Activated T-cell treated with anti-CD3 and anti-CD28 coated beads, Interleukin-2, amount 50 U/mL, for 48 hours (primary cell): ENCODE measurements at regions not wholly inside any gene's neighbourhood (a gene's known extent, or its start where the extent isn't known, plus 50 kb on each side); places are given as distances from the start of the nearest gene placed in this dataset.

Source experiments
- DNase-seq, 2 experiments: peaks; one replicate each; pipeline ENCODE4 v3.0.0-alpha.2; 2020

DNA sequence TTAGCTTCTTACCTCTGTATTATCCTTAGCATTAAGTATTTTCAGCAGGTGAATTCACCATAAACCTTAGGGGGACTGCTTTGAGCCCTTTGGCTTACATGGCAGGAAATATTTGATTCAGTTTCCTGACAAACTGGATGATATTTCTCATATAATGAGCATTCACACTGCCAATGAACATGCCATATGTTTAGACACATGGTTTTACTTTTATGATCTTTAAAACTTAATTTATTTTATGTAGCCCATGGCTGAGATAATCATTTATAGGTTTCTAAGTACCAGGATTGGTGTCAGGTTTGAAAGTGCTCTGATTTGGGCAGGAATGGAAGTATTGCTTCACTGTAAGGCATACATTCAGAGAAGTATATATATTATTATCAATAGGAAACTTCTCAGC lies 319.1 kb downstream of the ZPLD1 start:
- no peak for DNase-seq

DNA sequence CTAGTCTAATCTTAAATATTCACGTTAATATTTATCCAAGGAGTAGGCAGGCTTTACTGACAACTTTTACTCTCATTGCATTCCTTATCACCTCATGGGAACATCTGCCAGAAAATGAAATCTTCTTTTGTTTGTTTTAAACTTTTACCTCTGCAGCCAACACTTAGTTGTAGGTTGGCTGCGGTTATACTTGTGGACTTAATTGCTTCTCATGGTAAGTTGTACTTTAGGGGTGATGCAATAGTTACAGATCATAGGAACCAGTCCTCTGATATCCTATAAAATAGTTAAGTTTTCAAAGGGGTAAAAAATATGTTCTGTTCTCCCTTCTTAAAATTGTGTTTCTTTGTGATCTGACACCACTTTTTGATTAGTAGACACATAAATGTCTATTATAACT lies 321.9 kb downstream of the ZPLD1 start:
- no peak for DNase-seq

DNA sequence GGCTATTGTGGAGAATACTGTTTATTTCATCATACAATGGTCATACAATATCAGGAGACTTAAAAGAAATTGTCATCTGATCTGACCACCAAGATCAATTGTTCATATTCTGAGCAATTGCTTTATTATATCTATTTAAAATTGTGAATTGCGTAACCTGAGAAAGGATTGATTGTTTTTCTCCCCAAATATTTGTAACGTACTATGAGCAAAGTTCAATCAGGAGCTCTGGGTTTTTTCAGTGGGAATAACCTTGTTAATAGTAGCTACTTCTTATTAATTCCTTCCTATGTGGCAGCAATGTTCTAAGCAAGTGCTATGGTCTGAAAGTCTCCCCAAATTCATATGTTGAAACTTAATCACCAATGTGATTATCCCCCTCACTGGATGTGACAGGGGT lies 323.1 kb downstream of the ZPLD1 start:
- DNase-seq, result no peak

GRCh38 chr3:102761766-102762165 lies 327.0 kb downstream of the ZPLD1 start:
- DNase-seq, result no peak

GRCh38 chr3:102790747-102791325 lies 356.0 kb downstream of the ZPLD1 start:
- DNase-seq, result no peak

DNA sequence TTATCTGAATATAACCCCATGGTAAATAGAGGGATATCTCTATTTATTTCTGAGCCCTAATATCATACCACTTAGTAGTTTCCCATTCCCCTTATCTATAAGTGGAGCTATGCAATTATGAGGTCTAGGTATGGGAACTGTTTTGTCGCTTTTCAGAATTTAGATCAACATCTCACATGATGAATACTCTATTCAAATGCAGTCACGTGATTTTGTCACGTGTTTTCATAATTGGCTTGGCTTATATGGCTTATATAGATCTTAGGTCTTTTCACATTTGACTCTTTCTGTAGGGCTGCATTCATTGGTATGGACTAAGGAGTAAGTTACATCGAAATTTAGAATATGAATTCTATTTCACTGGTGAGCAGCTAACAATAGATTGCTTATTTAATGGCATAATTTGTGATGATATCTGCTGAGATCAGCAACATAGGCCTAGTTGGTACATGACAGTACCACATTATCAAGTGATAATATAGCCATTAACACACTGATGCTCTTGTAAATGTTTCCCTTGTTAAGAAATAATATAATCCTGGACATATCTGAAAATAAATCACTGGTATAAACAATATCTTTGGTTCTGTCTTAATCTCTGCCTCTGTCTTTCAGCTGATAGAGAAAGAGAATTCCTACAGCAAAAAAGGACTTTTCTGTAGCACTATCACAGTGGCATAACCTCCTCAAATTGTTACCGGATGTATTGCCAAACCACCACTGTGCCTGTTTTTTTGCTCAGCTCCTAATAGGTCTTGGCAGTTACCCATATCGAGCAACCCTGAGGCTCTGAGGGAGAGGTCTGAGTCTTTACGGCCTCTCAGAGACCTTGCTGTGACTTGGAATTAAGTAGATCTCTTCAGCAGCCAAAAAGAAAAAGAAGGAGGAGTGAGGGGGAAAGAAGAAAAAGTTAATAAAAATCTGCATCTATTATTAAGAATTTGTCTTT lies 357.1 kb downstream of the ZPLD1 start:
- no peak for DNase-seq

- no peak for DNase-seq
Observed at GRCh38 chr3:102796804-102797203, 362.0 kb downstream of the ZPLD1 start.

GRCh38 chr3:102802819-102803420 lies 368.1 kb downstream of the ZPLD1 start:
- DNase-seq, result no peak

- no peak for DNase-seq
Observed at GRCh38 chr3:102810937-102811336, 376.1 kb downstream of the ZPLD1 start.

DNA sequence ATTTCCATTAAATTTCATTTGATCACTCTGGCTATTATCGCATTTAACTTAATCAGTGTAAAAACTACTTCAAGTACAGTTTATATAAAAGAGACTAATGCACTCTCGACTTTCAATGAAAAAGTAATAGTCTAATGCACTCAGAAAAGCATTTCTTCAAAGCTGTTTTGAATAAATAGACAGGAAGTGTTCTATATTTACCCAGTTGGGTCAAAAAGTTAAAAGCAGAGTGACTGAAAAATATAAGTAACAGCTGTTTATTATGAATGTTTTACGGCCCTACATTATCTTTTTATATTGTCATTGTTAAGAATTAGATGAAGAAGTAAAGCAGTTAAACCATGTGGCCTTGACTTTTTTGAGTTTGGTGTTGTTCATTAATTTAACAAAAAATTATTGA lies 391.8 kb downstream of the ZPLD1 start:
- DNase-seq, result no peak

GRCh38 chr3:102827386-102827785 lies 392.6 kb downstream of the ZPLD1 start:
- DNase-seq, result no peak

GRCh38 chr3:102830415-102830814 lies 395.6 kb downstream of the ZPLD1 start:
- DNase-seq, result no peak

DNA sequence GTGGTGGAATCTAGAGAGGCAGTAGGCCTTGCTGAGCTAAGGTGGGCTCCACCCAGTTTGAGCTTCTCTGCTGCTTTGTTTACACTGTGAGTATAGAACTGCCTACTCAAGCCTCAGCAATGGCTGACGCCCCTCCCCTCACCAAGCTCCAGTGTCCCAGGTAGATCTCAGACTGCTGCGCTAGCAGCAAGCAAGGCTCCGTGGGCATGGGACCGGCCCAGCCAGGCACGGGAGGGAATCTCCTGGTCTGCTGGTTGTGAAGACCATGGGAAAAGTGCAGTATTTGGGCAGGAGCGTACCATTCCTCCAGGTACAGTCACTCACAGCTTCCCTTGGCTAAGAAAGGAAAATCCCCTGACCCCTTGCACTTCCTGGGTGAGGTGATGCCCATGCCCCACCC lies 407.1 kb downstream of the ZPLD1 start:
- no peak for DNase-seq

GRCh38 chr3:102866845-102867244 lies 432.0 kb downstream of the ZPLD1 start:
- no peak for DNase-seq

DNA sequence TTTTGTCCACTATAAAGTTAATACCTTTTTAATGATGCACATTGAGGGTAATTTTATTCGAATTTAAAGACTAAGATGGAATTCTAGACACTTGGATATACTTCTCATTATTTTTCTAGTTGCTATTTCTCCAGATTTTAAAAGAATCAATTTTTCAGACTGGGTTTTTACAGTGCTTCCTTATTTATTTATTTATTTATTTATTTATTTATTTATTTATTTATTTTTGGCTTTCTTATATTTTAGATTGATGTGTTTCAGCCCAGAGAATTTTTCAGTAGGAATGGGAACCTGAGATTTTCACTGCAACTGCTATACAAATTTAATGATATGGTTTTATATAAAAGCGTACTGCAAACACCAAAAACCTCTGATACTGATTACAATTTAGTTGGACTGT lies 448.7 kb downstream of the ZPLD1 start:
- DNase-seq, result no peak

DNA sequence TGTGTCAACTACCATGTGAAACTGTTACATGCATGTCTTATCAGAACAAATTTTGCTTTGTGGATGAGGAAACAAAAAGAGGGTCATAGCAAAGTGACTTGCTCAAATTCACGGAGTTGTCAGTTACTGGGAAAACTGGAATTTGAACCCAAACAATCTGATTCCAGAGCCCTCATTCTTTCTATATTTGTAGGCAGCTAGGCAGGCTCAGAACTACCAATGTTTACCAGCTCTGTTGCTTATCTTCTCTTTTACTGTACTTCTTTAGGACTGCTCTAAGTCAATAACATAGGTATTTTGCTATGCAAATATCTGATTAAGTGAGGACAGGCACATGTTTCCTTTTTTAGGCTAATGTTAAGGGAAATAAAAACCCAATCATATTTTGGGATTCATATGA lies 450.5 kb downstream of the ZPLD1 start:
- no peak for DNase-seq

DNA sequence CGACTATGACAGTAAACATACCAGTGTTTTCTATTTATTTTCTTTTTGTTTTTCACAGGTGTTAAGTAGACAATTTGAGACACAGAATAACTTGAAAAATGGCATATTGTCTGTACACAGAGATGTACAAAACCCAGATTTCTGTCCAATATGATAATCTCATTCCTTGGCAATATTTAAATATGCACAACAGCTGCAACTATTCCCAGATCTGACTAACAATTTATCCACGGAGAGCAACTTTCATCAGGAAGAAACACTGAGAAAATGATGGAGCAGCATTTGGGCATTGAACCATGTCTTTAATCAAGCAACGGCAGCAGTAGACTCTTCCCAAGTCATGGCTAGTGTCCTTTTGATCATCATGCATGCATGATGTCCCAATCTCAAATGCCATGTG lies 452.6 kb downstream of the ZPLD1 start:
- DNase-seq, result no peak

DNA sequence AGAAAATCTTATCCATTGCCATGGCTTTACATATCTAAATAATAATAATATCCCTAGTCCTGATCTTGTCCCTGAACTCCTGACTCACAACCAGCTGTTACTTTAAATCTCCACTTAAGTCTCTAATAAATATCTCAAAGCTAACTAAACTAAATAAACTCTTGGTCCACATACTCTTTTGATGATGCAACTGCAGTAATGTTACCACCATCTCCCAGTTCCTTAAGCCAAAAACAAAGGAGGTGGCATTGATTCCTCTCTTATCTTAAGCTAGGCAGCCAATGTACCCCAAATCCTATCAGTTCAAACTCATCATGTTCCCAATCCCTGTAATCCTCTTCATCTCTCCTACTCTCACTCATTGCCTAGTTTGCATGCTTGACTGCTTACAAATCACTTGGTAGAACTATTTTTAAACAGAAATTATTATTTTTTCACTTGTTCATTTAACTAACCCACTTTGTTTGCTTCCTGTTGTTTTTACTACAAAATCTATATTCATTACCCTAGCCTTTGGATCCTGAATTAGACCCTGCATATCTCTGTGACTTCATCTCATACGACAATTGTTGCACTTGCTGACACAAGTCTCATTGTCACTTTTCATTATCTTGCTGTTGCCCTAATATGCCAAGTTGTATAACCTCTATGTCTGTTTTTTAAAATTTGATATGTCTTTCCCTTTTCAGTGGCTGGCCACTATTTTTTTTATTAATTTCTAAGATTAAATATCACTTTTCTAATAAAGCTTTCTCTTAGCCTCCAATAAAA lies 462.2 kb downstream of the ZPLD1 start:
- no peak for DNase-seq

GRCh38 chr3:102904629-102905028 lies 469.8 kb downstream of the ZPLD1 start:
- no peak for DNase-seq

- DNase-seq, result no peak
Observed at GRCh38 chr3:102905811-102906210, 471.0 kb downstream of the ZPLD1 start.

DNA sequence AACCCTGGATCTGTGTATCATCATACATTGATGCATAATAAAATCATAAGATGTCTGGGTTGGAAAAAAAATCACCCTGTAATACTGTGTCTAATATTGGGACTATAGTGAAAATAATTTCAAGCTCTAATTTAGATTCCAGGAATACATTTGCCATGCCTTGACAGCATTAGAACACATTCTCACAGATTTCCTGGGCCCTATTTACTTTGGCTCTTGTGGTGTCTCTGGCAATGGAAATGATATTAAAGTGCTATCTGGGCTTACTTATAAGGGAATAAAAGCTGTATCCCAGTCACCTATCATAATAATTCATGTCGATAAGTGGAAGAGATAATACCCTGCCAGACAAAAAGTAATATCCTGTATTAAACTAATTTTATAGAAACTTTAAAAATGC lies 472.0 kb downstream of the ZPLD1 start:
- no peak for DNase-seq

DNA sequence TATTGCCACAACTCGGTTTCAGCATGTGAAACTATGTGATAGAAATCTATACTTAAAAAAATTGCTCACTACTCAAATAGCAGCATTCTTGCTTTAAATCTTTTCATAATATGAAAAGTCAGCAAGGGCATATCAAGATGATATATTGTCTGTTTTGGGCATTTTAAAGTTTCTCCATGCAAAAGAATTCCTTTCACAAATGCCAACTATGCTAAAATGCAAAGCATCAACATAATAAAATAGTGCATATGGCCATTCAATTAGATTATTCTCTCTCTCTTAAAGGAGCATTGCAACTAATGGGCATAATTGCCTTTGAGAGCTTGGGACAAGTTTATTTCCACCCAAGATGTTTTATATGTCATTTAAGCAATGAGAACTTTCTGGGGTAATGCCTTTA lies 475.1 kb downstream of the ZPLD1 start:
- no peak for DNase-seq

- no peak for DNase-seq
Observed at GRCh38 chr3:102916532-102916931, 481.7 kb downstream of the ZPLD1 start.
